GM12872 (cell line): ENCODE measurements at regions not wholly inside any gene's neighbourhood (a gene's known extent, or its start where the extent isn't known, plus 50 kb on each side); places are given as distances from the start of the nearest gene placed in this dataset.

Experiments
- TF ChIP-seq, protein P1 (sequence below): IDR thresholded peaks from 3 replicates; pipeline ENCODE4 v1.5.1; 2011; ENCODE audit warnings: low read depth, mild to moderate bottlenecking, low read length, moderate library complexity; ENCODE audit not compliant: insufficient read depth

DNA sequence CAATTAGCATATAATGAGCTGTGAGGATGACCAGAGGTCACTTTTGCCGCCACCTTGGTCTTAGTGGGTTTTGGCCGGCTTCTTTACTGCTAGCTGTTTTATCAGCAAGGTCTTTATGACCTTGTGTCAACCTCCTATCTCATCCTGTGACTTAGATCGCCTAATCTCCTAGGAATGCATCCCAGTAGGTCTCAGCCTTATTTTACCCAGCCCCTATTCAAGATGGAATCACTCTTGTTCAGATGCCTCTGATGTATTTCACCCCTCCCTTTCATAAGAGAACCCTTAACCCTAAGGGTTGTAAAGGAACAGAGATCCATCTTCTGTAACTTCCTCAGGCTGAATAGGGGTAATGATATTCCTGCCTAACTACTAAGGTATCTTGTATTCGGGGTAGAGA, 58.9 kb upstream of the PALMD start:
- TF ChIP-seq, protein P1, sequence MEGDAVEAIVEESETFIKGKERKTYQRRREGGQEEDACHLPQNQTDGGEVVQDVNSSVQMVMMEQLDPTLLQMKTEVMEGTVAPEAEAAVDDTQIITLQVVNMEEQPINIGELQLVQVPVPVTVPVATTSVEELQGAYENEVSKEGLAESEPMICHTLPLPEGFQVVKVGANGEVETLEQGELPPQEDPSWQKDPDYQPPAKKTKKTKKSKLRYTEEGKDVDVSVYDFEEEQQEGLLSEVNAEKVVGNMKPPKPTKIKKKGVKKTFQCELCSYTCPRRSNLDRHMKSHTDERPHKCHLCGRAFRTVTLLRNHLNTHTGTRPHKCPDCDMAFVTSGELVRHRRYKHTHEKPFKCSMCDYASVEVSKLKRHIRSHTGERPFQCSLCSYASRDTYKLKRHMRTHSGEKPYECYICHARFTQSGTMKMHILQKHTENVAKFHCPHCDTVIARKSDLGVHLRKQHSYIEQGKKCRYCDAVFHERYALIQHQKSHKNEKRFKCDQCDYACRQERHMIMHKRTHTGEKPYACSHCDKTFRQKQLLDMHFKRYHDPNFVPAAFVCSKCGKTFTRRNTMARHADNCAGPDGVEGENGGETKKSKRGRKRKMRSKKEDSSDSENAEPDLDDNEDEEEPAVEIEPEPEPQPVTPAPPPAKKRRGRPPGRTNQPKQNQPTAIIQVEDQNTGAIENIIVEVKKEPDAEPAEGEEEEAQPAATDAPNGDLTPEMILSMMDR = no peak

DNA sequence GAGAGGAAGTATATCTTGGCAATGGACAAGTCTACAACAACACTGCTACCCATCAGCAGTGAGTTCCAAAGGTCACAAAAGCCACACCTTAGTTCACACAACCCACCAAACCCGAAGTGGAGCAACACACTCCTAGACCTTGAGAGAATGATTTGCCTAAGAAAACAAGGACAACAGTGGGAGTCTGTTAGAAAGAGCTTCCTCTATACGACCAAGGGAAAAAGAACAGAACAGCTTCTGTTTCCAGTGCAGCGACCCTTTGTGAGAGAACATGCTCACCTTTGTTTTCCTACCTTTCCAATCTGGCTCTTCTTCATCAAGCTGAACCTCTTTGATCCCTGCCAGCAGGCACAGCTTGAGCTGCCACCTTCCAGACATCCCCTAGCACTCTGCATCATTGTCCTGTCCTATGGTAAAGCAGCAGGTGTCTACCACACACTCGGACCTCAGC, 56.7 kb upstream of the PALMD start:
- TF ChIP-seq, protein P1 = no peak

DNA sequence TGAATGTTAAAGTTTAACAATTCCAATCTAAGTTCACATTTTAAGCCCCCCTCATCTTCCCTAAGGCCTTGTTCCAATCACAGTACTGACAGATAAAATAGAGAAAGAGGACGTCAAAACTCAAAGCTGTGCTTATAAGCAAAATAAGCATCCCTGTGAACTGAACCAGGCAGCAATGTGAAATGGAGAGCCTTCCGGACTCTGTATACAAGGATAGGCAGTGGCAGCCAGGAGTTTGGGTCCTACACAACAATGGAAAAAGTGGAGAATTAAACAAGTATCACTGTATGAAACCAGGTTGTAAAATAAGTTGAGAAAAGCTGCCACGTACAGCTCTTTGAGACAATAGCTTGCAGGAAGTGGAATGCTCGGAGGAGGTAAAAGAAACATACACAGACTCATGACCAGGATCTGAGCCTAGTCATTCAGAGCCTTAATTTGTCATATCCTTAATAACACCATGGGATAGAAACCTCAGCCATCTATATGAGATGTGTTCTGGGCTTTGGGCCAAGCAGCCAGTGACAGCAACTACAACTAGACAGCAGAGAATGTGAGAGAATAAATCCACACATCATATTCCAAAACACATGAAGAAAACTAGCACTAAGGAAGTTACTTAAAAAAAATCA, 55.2 kb upstream of the PALMD start:
- TF ChIP-seq, protein P1 = no peak

DNA sequence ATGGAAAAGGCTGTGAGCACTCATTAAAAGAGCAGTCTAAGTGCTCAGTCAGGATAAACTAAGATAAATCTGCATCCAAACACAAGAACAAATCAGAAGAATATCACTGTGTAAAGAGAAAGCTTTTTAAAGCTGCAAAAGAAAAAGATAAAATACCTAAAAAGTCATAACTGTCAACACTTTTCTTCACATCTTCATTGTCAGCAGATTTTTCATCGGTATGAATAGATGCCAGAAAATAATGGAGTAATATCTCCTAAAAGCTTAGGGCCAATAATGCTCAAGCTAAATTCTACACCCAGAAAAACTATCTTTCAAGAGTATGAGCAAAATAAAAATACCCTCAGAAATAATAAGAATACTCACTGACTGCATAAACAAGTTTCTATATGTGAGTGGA, 54.0 kb upstream of the PALMD start:
- TF ChIP-seq, protein P1 = no peak

DNA sequence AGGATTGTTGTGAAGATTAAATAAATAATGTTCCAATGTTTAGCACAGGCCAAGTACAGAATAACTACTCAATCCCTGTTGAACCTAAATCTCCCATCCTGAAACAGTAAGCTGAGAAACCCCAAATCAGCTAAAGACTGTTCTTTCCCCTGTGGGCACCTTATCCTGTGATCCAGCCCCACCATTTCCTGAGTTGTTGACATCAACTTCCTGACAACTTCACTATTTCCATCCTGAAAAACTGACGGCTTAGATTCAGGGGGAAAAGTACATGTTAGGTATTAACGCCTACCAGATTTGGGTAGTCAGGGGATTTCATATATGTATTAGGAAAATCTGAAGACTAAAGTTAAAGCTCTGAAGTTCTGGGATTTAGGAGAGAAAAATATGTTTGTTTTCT, 51.7 kb upstream of the PALMD start:
- TF ChIP-seq, protein P1 = no peak

DNA sequence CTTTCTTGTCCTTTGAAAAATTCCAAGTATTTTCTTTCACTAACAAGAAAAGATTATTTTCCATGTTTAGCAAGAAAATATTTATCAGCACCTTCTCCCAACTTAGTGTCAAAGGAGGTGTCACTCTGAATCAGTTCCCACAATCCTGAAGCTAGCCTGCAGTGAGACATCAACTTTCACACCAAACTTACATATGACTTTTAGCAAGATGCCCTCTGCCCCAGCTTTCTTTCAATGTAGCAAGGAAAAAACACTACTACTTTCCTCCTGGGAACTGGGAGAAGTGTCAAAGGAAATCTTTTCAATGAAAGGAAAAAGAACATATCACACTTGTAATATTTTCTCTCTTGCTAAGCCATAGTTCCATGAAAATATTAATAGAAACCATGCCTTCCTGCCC, 50.9 kb upstream of the PALMD start:
- TF ChIP-seq, protein P1 = no peak

DNA sequence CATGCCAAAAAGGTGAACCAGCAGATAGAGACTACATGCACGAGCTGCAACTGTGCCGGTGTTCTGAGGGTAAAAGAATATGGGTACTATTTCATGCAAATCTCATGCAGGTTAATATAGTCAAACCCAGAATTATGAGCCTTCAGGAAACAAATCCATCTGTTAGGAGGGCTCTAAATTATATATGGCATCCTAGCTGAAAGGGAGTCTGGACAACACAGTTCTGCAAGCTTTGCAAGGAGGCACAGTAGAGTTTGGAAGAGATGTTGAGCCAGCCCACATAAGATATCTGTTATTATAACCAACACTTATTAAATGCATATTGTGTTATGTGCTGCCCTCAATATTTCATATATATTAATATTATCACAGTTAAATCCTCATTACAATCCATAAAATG, 50.5 kb upstream of the PALMD start:
- TF ChIP-seq, protein P1 = no peak
